ENCODE measurements at regions not wholly inside any gene's neighbourhood (a gene's known extent, or its start where the extent isn't known, plus 50 kb on each side); places are given as distances from the start of the nearest gene placed in this dataset.

- no peak for DNase-seq
These were observed 54.4 kb downstream of the NIBAN1 start for GRCh38 chr1:184919892-184920291.

- no peak for DNase-seq
These were observed 58.7 kb downstream of the NIBAN1 start for GRCh38 chr1:184915463-184916090.

GRCh38 chr1:184914149-184914548 lies 60.2 kb downstream of the NIBAN1 start:
- DNase-seq = no peak

GRCh38 chr1:184912392-184912791 lies 61.9 kb downstream of the NIBAN1 start:
- DNase-seq = no peak

GRCh38 chr1:184911830-184912229 lies 62.5 kb downstream of the NIBAN1 start:
- DNase-seq = no peak

GRCh38 chr1:184911103-184911745 lies 63.1 kb downstream of the NIBAN1 start:
- DNase-seq = no peak

- no peak for DNase-seq
These were observed 63.6 kb downstream of the NIBAN1 start for GRCh38 chr1:184910691-184911091.

- no peak for DNase-seq
These were observed 64.3 kb downstream of the NIBAN1 start for GRCh38 chr1:184910005-184910404.

GRCh38 chr1:184909019-184909418 lies 65.3 kb downstream of the NIBAN1 start:
- DNase-seq = no peak

GRCh38 chr1:184908506-184908905 lies 65.8 kb downstream of the NIBAN1 start:
- no peak for DNase-seq

GRCh38 chr1:184907500-184907899 lies 66.8 kb downstream of the NIBAN1 start:
- DNase-seq = no peak

GRCh38 chr1:184906761-184907160 lies 67.5 kb downstream of the NIBAN1 start:
- DNase-seq = no peak

GRCh38 chr1:184905601-184906322 lies 68.5 kb downstream of the NIBAN1 start:
- DNase-seq = peak; percentile 51

- DNase-seq = no peak
These were observed 71.1 kb downstream of the NIBAN1 start for GRCh38 chr1:184903111-184903692.

- DNase-seq = no peak
These were observed 73.8 kb downstream of the NIBAN1 start for GRCh38 chr1:184900507-184900906.

- no peak for DNase-seq
These were observed 78.3 kb downstream of the NIBAN1 start for GRCh38 chr1:184896000-184896399.

GRCh38 chr1:184895086-184895485 lies 79.2 kb downstream of the NIBAN1 start:
- DNase-seq = no peak

GRCh38 chr1:184893695-184894094 lies 80.6 kb downstream of the NIBAN1 start:
- DNase-seq = no peak

- no peak for DNase-seq
These were observed 82.2 kb downstream of the NIBAN1 start for GRCh38 chr1:184892116-184892515.

- DNase-seq = no peak
These were observed 82.9 kb downstream of the NIBAN1 start for GRCh38 chr1:184891440-184891839.

GRCh38 chr1:184890539-184890973 lies 83.8 kb downstream of the NIBAN1 start:
- DNase-seq = no peak

GRCh38 chr1:184889902-184890301 lies 84.4 kb downstream of the NIBAN1 start:
- peak; percentile 53 for DNase-seq

GRCh38 chr1:184889166-184889565 lies 85.1 kb downstream of the NIBAN1 start:
- no peak for DNase-seq

GRCh38 chr1:184888505-184888904 lies 85.8 kb downstream of the NIBAN1 start:
- no peak for DNase-seq
